HepG2 (cell line): ENCODE measurements at regions not wholly inside any gene's neighbourhood (a gene's known extent, or its start where the extent isn't known, plus 50 kb on each side); places are given as distances from the start of the nearest gene placed in this dataset.

Source experiments
- ISL2 ChIP-seq: sonication (generic); formaldehyde crosslinking; IDR thresholded peaks from 2 replicates; pipeline ENCODE4 v1.5.0; 2020; ENCODE audit warnings: missing genetic modification reagents
- KLF16 ChIP-seq, 2 experiments: sonication (generic) in 1 of 2; formaldehyde crosslinking in 1 of 2; IDR thresholded peaks; 2 replicates each; pipeline versions ENCODE4 v1.6.1 to v1.8.0; 2016 to 2023; ENCODE audit warnings: missing genetic modification reagents in 2 of 2, missing compliant biosample characterization in 1 of 2
- MATR3 ChIP-seq: sonication (generic); formaldehyde crosslinking; IDR thresholded peaks from 2 replicates; pipeline ENCODE4 v1.4.0; 2020; ENCODE audit warnings: missing genetic modification reagents
- MYC ChIP-seq: sonication (generic); formaldehyde crosslinking; IDR thresholded peaks from 2 replicates; pipeline ENCODE4 v1.9.0; 2021; ENCODE audit warnings: missing genetic modification reagents, borderline replicate concordance
- POLR2AphosphoS2 ChIP-seq: IDR thresholded peaks from 2 replicates; pipeline ENCODE4 v1.6.1; 2011; ENCODE audit warnings: low read depth, low read length, improper control_type of control experiment
- RARA ChIP-seq: IDR thresholded peaks from 2 replicates; pipeline ENCODE4 v1.6.1; 2016; ENCODE audit warnings: missing genetic modification reagents, missing compliant biosample characterization
- SMAD9 ChIP-seq: sonication (generic); formaldehyde crosslinking; IDR thresholded peaks from 2 replicates; pipeline ENCODE4 v1.5.1; 2020; ENCODE audit warnings: mild to moderate bottlenecking, missing genetic modification reagents
- TF ChIP-seq, protein P1 (sequence below): sonication (generic); formaldehyde crosslinking; IDR thresholded peaks from 2 replicates; pipeline ENCODE4 v1.5.1; 2020; ENCODE audit warnings: missing genetic modification reagents, mild to moderate bottlenecking, borderline replicate concordance
- TF ChIP-seq, protein P2 (sequence below): sonication (generic); formaldehyde crosslinking; conservative IDR thresholded peaks from 2 replicates; pipeline ENCODE4 v1.4.0; 2020; ENCODE audit warnings: mild to moderate bottlenecking, missing genetic modification reagents, moderate library complexity
- TF ChIP-seq, protein P3 (sequence below): sonication (generic); formaldehyde crosslinking; IDR thresholded peaks from 2 replicates; pipeline ENCODE4 v1.4.0; 2020; ENCODE audit warnings: missing genetic modification reagents

DNA sequence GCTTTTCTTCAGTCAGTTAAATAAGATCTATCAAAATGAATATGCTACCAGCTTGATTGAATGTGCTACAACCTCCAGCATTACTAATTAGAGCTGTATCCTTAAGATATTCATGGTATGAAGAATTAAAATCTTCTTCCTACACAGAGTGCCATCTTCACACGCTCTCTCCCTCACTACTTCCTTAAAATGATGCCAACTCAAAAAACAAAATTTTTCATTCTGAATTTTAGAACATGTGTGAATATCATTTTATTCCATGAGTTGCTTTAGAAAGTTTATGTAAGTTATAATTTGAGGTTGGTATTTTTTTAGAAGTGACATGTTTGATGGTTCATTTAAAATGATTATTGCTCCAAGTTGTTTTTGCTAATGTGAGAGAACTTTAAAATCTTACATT, 407.5 kb upstream of the CELF2 start (continued):
- TF ChIP-seq, protein P1, sequence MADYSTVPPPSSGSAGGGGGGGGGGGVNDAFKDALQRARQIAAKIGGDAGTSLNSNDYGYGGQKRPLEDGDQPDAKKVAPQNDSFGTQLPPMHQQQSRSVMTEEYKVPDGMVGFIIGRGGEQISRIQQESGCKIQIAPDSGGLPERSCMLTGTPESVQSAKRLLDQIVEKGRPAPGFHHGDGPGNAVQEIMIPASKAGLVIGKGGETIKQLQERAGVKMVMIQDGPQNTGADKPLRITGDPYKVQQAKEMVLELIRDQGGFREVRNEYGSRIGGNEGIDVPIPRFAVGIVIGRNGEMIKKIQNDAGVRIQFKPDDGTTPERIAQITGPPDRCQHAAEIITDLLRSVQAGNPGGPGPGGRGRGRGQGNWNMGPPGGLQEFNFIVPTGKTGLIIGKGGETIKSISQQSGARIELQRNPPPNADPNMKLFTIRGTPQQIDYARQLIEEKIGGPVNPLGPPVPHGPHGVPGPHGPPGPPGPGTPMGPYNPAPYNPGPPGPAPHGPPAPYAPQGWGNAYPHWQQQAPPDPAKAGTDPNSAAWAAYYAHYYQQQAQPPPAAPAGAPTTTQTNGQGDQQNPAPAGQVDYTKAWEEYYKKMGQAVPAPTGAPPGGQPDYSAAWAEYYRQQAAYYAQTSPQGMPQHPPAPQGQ (CRISPR knock-in tag) = no peak
- TF ChIP-seq ISL2 (CRISPR knock-in tag) = no peak
- no peak for TF ChIP-seq MATR3 (CRISPR knock-in tag)
- TF ChIP-seq SMAD9 (CRISPR knock-in tag) = no peak
- TF ChIP-seq POLR2AphosphoS2 = no peak
- no peak for TF ChIP-seq KLF16 (CRISPR knock-in tag; IDR thresholded peaks at IDR 0.05)
- no peak for TF ChIP-seq MYC (CRISPR knock-in tag)
- TF ChIP-seq, protein P2, sequence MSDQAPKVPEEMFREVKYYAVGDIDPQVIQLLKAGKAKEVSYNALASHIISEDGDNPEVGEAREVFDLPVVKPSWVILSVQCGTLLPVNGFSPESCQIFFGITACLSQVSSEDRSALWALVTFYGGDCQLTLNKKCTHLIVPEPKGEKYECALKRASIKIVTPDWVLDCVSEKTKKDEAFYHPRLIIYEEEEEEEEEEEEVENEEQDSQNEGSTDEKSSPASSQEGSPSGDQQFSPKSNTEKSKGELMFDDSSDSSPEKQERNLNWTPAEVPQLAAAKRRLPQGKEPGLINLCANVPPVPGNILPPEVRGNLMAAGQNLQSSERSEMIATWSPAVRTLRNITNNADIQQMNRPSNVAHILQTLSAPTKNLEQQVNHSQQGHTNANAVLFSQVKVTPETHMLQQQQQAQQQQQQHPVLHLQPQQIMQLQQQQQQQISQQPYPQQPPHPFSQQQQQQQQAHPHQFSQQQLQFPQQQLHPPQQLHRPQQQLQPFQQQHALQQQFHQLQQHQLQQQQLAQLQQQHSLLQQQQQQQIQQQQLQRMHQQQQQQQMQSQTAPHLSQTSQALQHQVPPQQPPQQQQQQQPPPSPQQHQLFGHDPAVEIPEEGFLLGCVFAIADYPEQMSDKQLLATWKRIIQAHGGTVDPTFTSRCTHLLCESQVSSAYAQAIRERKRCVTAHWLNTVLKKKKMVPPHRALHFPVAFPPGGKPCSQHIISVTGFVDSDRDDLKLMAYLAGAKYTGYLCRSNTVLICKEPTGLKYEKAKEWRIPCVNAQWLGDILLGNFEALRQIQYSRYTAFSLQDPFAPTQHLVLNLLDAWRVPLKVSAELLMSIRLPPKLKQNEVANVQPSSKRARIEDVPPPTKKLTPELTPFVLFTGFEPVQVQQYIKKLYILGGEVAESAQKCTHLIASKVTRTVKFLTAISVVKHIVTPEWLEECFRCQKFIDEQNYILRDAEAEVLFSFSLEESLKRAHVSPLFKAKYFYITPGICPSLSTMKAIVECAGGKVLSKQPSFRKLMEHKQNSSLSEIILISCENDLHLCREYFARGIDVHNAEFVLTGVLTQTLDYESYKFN (CRISPR knock-in tag) = no peak
- TF ChIP-seq, protein P3, sequence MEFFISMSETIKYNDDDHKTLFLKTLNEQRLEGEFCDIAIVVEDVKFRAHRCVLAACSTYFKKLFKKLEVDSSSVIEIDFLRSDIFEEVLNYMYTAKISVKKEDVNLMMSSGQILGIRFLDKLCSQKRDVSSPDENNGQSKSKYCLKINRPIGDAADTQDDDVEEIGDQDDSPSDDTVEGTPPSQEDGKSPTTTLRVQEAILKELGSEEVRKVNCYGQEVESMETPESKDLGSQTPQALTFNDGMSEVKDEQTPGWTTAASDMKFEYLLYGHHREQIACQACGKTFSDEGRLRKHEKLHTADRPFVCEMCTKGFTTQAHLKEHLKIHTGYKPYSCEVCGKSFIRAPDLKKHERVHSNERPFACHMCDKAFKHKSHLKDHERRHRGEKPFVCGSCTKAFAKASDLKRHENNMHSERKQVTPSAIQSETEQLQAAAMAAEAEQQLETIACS (CRISPR knock-in tag) = no peak
- no peak for TF ChIP-seq RARA (CRISPR knock-in tag)
- TF ChIP-seq, all 625 proteins: peak for 0
